A204.1 (cell line): ENCODE measurements at regions not wholly inside any gene's neighbourhood (a gene's known extent, or its start where the extent isn't known, plus 50 kb on each side); places are given as distances from the start of the nearest gene placed in this dataset.
"Not testable (repeated sequence)": the region's sequence is repeated elsewhere in the genome, so short reads cannot be mapped to it uniquely, and the experiment has no call there.

Experiments used
- FAIRE-seq: peaks from 2 replicates; lab custom pipeline; 2012; peaks lifted over from hg19 to GRCh38; lab: Jason Lieb, UNC

GRCh38 chr4:64967286-64967685 is 558.0 kb upstream of the TECRL start:
- no peak for FAIRE-seq

DNA sequence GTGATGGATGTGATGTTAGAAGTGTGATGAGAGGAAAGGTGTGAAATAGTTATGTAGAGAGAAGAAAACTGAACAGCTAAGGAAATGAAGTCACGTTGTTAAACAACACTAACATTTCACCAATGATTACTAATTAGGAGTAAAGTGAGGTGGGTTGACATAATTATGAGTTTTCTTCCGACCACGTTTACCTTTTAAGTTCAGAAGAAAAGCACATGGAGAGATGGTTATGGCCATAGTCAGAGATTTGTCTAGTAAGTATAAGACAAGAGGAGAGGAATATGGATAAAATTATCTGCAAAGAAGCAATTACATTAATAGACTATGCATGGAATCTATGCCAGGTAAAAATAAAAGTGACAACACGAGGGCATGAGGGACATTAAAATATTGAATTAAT is 551.3 kb upstream of the TECRL start:
- no peak for FAIRE-seq

DNA sequence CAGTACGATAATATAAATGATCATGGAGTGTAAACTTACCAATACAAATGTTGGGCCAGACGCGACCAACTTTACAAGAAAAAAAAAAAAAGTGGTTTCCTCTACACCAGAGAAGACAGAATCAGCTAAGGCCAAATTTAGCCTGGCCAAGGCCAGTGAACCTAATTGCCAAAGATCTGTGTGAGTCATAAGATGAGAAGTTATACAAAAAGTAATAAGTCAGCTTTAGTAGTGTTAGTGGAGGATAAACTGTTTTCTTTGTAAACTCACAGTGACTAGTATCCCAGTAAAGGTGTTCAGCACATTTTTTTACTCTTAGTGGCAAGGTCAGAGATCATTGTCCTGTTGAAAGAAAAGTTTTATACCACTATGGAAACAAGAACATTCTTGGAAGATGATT is 531.4 kb upstream of the TECRL start:
- no peak for FAIRE-seq

GRCh38 chr4:64935469-64936001 is 526.3 kb upstream of the TECRL start:
- FAIRE-seq: no peak

DNA sequence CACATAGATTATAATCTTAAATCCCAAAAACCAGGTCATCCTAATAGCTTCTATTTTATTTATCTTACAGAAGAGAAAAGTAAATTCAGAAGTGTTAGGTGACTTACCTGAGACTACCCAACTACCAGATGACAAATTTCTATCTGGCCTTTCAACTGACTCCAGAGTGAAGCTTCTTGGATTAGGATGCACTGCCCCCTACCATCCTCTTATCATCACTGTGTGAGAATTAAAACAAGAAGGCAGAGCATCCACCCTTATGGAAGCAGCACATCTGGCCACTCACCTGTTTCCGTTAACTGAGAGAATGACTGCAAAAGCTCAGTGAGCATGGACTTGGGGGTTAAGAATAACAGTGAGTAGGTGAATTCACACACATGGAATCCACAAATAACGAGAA is 502.6 kb upstream of the TECRL start:
- no peak for FAIRE-seq

DNA sequence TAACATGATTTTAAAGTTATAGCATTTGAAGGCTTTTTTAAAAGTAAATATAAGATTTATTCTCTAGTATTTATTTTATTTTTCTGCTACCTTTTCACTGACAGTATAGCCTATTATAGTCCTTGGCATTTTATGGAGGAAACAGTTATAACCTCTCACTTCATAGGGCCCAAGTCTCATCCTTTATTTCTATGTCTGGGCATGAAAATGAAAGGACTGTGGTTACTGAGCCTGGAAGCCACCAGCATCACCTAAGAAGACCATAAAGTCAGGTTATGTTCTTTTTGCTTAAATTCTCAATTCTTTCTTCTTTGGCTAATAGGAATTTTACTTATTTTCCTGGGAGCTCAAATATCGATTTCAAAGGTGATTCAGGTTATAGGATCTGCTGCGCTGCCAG is 494.7 kb upstream of the TECRL start:
- FAIRE-seq: no peak

DNA sequence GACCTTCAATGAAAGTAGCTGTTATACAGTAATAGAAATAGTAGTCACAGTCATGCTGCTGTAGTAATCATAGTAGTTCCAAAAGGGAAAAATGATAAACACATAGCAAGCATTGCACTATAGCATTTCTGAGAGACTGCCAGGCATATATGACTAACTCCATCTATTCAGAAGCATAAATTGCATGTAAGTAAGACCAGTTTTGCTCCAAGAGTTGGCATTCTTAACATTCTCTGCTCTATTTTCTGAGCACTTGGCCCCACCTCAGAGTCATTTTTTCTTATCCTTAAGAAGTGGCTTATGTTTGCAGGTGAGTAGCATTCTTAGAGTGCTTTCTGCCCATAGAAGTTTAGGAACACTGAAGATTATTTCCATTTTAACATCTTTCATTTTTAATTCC is 490.3 kb upstream of the TECRL start:
- no peak for FAIRE-seq

DNA sequence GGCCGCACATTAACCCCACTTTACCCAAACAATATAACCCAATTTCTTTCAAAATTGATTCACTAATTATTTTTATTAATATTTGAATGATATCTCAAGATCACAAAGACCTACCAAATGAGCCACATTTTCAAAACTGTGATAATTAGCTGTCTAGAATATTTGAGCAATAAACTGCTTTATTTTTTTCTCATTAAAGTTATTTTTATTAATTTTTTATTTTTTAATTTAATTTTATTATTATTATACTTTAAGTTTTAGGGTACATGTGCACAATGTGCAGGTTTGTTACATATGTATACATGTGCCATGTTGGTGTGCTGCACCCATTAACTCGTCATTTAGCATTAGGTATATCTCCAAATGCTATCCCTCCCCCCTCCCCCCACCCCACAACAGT is 489.8 kb upstream of the TECRL start:
- FAIRE-seq: not testable (repeated sequence)

DNA sequence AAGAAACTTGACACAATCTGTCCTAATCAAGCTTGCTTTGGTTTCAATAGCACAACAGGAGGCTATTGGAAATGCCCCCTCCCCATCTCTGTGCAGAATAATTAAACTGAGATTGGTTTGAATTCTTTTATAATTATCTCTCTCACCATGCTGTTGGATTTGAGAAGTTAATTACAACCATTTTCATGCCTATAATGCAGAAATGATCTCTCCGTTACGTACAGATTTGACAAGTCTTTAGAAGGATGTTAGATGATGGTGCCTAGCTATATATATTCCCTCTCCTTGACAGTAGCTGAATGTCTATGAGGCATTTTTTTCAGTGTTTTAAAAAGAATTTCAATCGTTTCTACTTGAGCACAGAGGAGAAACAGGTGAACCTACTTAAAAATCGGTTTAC is 488.4 kb upstream of the TECRL start:
- FAIRE-seq: no peak

DNA sequence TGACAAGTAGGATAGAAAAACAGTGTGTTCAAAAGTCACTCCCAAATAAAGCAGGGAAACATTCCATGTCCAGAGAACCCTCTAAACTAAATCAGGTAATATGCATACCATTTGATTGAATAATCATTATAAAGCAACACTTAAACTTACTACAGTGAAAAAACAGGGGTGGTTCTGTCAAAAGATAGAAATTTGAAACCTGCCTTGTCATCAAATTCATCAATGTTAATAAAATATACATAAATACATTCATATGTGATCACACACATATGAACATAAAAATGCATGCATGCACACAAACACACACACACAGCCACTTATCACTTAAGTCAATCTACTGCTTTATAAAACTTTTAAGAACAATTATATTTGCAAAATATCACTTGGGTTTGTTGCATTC is 485.8 kb upstream of the TECRL start:
- no peak for FAIRE-seq

- FAIRE-seq: no peak
Observed at GRCh38 chr4:64893205-64893604, 484.0 kb upstream of the TECRL start.

GRCh38 chr4:64889906-64890610 is 480.8 kb upstream of the TECRL start:
- FAIRE-seq: no peak

GRCh38 chr4:64883087-64883807 is 474.0 kb upstream of the TECRL start:
- FAIRE-seq: no peak

- FAIRE-seq: no peak
Observed at GRCh38 chr4:64882311-64883086, 473.2 kb upstream of the TECRL start.

DNA sequence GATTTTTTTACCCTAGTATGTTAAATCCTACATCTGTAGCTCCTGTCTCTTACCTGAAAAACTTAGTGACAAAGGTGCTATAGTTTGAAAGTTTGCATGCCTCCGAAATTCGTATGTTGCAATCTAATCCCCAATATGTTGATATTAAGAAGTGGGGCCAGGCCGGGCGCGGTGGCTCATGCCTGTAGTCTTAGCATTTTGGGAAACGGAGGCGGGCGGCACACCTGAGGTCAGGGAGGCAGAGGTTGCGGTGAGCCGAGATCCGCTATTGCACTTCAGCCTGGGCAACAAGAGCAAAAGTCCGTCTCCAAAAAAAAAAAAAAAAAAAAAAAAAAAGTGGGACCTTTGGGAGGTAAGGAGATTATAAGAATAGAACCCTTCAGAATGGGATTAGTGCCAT is 471.3 kb upstream of the TECRL start:
- FAIRE-seq: no peak

DNA sequence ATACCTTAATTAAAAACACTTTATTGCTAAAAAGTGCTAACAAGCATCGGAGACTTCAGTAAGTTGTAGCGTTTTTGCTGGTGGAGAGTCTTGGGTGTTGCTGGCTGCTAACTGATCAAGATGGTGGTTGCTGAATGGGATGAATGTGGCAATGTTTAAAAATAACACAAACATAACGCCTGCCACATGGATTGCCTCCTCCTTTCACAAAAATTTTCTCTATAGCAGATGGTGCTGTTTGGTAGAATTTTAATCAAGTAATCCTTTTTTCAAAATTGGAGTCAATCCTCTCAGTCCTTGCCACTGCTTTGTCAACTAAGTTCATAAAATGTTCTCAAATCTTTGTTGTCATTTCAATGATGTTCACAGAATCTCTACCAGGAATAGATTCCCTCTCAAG is 466.8 kb upstream of the TECRL start:
- no peak for FAIRE-seq

- no peak for FAIRE-seq
Observed at GRCh38 chr4:64870558-64870957, 461.3 kb upstream of the TECRL start.

- no peak for FAIRE-seq
Observed at GRCh38 chr4:64857815-64858214, 448.6 kb upstream of the TECRL start.

DNA sequence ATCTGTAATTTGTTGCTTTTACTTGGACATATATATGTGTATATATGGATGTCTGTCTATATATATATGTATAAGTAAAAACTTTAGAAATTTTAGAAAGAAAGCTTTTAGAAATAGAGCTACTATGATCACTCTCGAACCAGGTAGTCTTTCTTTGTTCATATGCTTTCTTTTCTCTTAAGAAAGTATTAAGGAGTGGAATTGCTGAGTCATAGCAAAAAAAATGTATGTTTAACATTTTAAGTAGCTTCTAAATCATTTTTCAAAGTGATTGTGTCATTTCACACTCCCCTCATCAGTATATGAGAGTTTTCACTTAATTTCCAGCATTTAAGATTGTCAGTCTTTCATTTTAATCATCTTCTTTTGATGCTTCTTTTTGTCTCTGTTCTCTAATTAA is 447.9 kb upstream of the TECRL start:
- no peak for FAIRE-seq

DNA sequence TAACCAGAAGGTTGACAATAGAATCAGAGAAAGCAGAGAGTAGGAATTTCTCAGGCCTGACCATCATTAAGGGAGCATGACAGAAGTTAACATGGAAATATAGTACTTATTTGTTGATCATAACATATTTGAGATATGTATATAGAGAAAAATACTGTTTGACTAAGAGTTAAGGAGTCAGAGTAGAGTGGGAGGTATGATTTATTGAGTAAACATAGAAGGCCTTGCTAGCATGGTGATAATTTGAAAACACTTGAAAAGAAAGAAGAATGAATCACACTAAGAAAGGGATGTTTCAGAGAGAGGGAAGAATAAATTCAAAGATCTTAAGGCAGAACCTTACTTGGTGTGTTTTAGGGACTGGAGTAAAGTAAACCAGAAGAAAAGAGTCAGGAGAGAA is 437.2 kb upstream of the TECRL start:
- FAIRE-seq: no peak

DNA sequence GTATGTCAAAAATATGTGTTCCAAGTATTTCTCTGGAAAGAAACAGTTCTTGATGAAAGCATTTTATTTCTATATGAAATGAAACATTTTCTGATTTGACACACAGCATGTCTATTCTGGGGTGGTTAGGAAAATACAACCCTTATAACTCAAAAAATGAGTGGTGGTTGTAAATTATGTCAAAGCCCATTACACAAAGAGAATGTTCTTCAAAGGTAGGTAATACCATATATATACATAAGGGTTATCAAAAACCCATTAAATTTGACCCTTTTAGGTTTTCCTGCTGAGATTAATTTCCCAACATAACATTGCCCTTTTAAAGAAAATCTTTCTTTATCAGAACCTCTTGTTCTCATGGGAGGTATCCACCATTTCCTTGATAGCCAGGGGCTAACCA is 420.5 kb upstream of the TECRL start:
- no peak for FAIRE-seq

DNA sequence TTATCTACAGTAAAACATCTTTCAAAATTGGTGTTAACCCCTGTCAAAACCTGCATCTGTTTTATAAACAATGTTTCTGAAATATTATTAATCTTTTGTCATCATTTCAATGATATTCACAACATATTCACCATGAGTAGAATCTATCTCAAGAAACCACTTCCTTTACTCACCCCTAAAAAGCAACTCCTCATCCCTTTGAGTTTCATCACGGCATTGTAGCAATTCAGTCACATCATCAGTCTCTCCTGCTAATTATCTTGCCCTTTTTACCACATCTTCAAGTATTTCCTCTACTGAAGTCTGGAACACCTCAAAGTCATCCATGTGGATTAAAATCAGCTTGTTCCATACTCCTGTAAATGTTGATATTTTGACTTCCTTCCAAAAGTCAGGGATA is 415.3 kb upstream of the TECRL start:
- no peak for FAIRE-seq

DNA sequence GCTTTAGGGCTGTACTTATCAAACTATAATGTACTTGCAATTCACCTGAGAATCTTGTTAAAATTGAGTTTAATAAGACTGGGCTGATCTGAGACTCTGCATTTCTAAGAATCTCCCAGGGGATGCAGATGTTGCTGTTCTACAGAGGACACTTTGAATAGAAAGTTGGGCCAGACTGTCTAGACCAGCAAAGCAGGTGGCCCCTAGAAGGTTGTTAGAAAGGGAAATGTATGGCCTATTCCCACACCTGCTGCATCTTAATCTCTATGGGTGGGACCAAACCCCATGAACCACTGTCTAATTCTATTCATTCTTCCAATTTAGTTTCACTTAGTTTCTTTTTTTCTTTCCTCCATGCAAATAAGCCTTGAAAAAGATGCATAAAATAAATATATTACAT is 413.2 kb upstream of the TECRL start:
- FAIRE-seq: no peak
